ENCODE measurements at regions not wholly inside any gene's neighbourhood (a gene's known extent, or its start where the extent isn't known, plus 50 kb on each side); places are given as distances from the start of the nearest gene placed in this dataset.

DNA sequence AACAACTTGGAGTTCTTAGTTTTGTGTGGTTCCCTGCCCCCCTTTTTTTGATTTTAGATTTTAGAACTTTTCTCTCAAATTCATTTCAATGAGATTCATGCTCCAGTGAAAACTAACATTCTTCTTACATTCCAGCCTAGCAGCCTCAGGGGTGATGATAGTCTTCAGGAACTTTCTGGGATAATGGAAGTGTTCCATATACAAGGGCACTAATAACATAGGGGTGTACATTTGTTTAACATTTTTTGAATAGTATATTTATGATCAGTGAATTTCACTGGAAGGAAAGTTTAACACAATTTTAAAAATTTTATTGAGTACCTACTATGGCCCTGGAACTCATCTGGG is 61.4 kb upstream of the ZNF648 start:
- TF ChIP-seq, protein P1, sequence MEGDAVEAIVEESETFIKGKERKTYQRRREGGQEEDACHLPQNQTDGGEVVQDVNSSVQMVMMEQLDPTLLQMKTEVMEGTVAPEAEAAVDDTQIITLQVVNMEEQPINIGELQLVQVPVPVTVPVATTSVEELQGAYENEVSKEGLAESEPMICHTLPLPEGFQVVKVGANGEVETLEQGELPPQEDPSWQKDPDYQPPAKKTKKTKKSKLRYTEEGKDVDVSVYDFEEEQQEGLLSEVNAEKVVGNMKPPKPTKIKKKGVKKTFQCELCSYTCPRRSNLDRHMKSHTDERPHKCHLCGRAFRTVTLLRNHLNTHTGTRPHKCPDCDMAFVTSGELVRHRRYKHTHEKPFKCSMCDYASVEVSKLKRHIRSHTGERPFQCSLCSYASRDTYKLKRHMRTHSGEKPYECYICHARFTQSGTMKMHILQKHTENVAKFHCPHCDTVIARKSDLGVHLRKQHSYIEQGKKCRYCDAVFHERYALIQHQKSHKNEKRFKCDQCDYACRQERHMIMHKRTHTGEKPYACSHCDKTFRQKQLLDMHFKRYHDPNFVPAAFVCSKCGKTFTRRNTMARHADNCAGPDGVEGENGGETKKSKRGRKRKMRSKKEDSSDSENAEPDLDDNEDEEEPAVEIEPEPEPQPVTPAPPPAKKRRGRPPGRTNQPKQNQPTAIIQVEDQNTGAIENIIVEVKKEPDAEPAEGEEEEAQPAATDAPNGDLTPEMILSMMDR (tag by site-specific recombination; IDR thresholded peaks at IDR 0.05), result no peak
- TF ChIP-seq ATF2 (tag by site-specific recombination; IDR thresholded peaks at IDR 0.05; ENCODE audit: low read depth) (no peak), ZNF639 (tag by site-specific recombination; IDR thresholded peaks at IDR 0.05) (no peak), ZNF513 (tag by site-specific recombination; IDR thresholded peaks at IDR 0.05) (no peak), ZNF707 (tag by site-specific recombination; IDR thresholded peaks at IDR 0.05) (no peak), ZNF561 (tag by site-specific recombination; IDR thresholded peaks at IDR 0.05; ENCODE audit: borderline replicate concordance) (no peak)

Data from HEK293 (cell line).